A549 (cell line): ENCODE measurements at regions not wholly inside any gene's neighbourhood (a gene's known extent, or its start where the extent isn't known, plus 50 kb on each side); places are given as distances from the start of the nearest gene placed in this dataset.

Experiments
- BCL3 ChIP-seq: fragments of >200 bp; sonication (Bioruptor Twin); formaldehyde crosslinking; IDR thresholded peaks from 3 replicates; pipeline ENCODE4 v1.6.1; 2016
- CEBPB ChIP-seq, 2 experiments: fragments of >200 bp in 1 of 2; sonication (Bioruptor Twin) in 1 of 2; formaldehyde crosslinking in 1 of 2; IDR thresholded peaks; 2 replicates each; pipeline ENCODE4 v1.6.1; 2012 to 2016
- CTCF ChIP-seq: fragments of >200 bp; sonication (Bioruptor Twin); formaldehyde crosslinking; IDR thresholded peaks from 3 replicates; pipeline ENCODE4 v1.5.1; 2016
- EHF ChIP-seq: fragments of 250-450 bp; sonication (Bioruptor Pico); IDR thresholded peaks from 2 replicates; pipeline ENCODE4 v1.5.0; 2020; ENCODE audit warnings: mild to moderate bottlenecking
- EP300 ChIP-seq, 2 experiments: fragments of >200 bp; sonication (Bioruptor Twin); formaldehyde crosslinking; IDR thresholded peaks; 2 replicates in 1 of 2; 3 replicates in 1 of 2; pipeline ENCODE4 v1.6.1; 2016 to 2017
- ESRRA ChIP-seq: fragments of 150-350 bp; IDR thresholded peaks from 2 replicates; pipeline ENCODE4 v1.6.1; 2014; ENCODE audit warnings: mild to moderate bottlenecking, low read length, borderline replicate concordance
- FOSL2 ChIP-seq, 2 experiments: fragments of 450-650 bp in 1 of 2; fragments of >200 bp in 1 of 2; sonication (Bioruptor Twin) in 1 of 2; formaldehyde crosslinking; IDR thresholded peaks; 2 replicates each; pipeline versions ENCODE4 v1.5.0 to v1.6.1; 2016 to 2020; ENCODE audit warnings: mild to moderate bottlenecking in 1 of 2, moderate library complexity in 1 of 2
- FOXS1 ChIP-seq: fragments of 250-450 bp; sonication (Bioruptor Pico); IDR thresholded peaks from 2 replicates; pipeline ENCODE4 v1.5.0; 2020; ENCODE audit warnings: mild to moderate bottlenecking, moderate library complexity
- MAFK ChIP-seq: fragments of 450-650 bp; IDR thresholded peaks from 2 replicates; pipeline ENCODE4 v1.6.1; 2014; ENCODE audit not compliant: partially characterized antibody
- POLR2A ChIP-seq: IDR thresholded peaks from 2 replicates; pipeline ENCODE4 v1.6.1; 2012; ENCODE audit warnings: mild to moderate bottlenecking, low read length
- RCOR1 ChIP-seq: fragments of 150-350 bp; IDR thresholded peaks from 2 replicates; pipeline ENCODE4 v1.6.1; 2014; ENCODE audit warnings: antibody characterized with exemption, low read length, low read depth
- REST ChIP-seq: fragments of 200-600 bp; sonication (generic); IDR thresholded peaks from 2 replicates; pipeline ENCODE4 v1.6.1; 2016; ENCODE audit warnings: antibody characterized with exemption, mild to moderate bottlenecking, moderate library complexity
- RFX5 ChIP-seq: fragments of 450-650 bp; IDR thresholded peaks from 2 replicates; pipeline ENCODE4 v1.7.1; 2014; ENCODE audit warnings: antibody characterized with exemption, mild to moderate bottlenecking, moderate library complexity
- ZNF302 ChIP-seq: fragments of 250-450 bp; sonication (Bioruptor Pico); IDR thresholded peaks from 2 replicates; pipeline ENCODE4 v1.9.0; 2021; ENCODE audit warnings: inconsistent platforms, mild to moderate bottlenecking, moderate library complexity

- no peak for TF ChIP-seq CTCF
- TF ChIP-seq FOXS1 (CRISPR knock-in tag) = no peak
- no peak for TF ChIP-seq ESRRA
- TF ChIP-seq MAFK = no peak
- no peak for TF ChIP-seq RCOR1
- TF ChIP-seq POLR2A = no peak
- TF ChIP-seq FOSL2 (IDR thresholded peaks at IDR 0.05) = no peak
- no peak for TF ChIP-seq FOSL2 (CRISPR knock-in tag; IDR thresholded peaks at IDR 0.05)
- TF ChIP-seq RFX5 = no peak
- no peak for TF ChIP-seq EHF
- no peak for TF ChIP-seq EP300 (IDR thresholded peaks at IDR 0.05)
- TF ChIP-seq REST = no peak
- no peak for TF ChIP-seq ZNF302
- TF ChIP-seq BCL3 = no peak
- no peak for TF ChIP-seq CEBPB (IDR thresholded peaks at IDR 0.05)
These were observed 54.7 kb upstream of the FZD7 start for GRCh38 chr2:201978986-201979385.
